Ovary (tissue), 7 donors: ENCODE measurements at regions not wholly inside any gene's neighbourhood (a gene's known extent, or its start where the extent isn't known, plus 50 kb on each side); places are given as distances from the start of the nearest gene placed in this dataset.
"Not testable (repeated sequence)": the region's sequence is repeated elsewhere in the genome, so short reads cannot be mapped to it uniquely, and the experiment has no call there.

Experiments used
- DNase-seq, 5 donors: peaks; one replicate each; pipeline ENCODE4 v3.0.0-alpha.2; 2019 to 2020
- H3K27ac ChIP-seq, 2 donors: fragments of 200-600 bp; one replicate each; pipeline versions ENCODE4 v1.5.1 to v1.8.0; 2019 to 2022
- H3K27me3 ChIP-seq: fragments of 200-600 bp; one replicate; pipeline ENCODE4 v1.8.0; 2022
- H3K36me3 ChIP-seq: fragments of 200-600 bp; sonication (generic); one replicate; pipeline ENCODE4 v1.5.1; 2019
- H3K4me1 ChIP-seq: one replicate; pipeline ENCODE4 v1.8.1; 2013; ENCODE audit warnings: mild to moderate bottlenecking, moderate library complexity; ENCODE audit not compliant: insufficient read depth
- H3K4me3 ChIP-seq: fragments of 200-600 bp; sonication (generic); one replicate; pipeline ENCODE4 v1.5.1; 2017
- H3K9me3 ChIP-seq, 2 donors: fragments of 200-600 bp in 1 of 2; sonication (generic) in 1 of 2; one replicate each; pipeline versions ENCODE4 v1.5.1 to v1.8.1; 2013 to 2019; ENCODE audit warnings: mild to moderate bottlenecking in 1 of 2, moderate library complexity in 1 of 2
- EP300 ChIP-seq: sonication (generic); formaldehyde crosslinking; IDR thresholded peaks from one replicate; pipeline ENCODE4 v1.6.1; 2017; ENCODE audit warnings: antibody characterized with exemption
- POLR2A ChIP-seq: fragments of 450-650 bp; IDR thresholded peaks from one replicate; pipeline ENCODE4 v1.6.1; 2017; ENCODE audit warnings: antibody characterized with exemption, mild to moderate bottlenecking, moderate library complexity
- whole genome bisulfite sequencing, 3 donors: extraction: QIAGEN DNeasy Blood & Tissue Kit in 1 of 3; methylation state at CpG; one replicate each; pipeline versions ENCODE4 v1.1.5 to v1.1.7; 2013 to 2017; 5-methylcytosine and 5-hydroxymethylcytosine counted together
- intact Hi-C, 4 donors: fragments of 100-400 bp; cut with DNase I; formaldehyde crosslinking; loops; one replicate each; pipeline versions ENCODE4 v1.11.0 to v1.15.1; 2022 to 2023
- TF ChIP-seq, protein P1 (sequence below), 3 donors: fragments of 450-650 bp in 2 of 3; fragments of 200-600 bp in 1 of 3; IDR thresholded peaks; one replicate each; pipeline versions ENCODE4 v1.5.1 to v1.8.0; 2016 to 2022; ENCODE audit warnings: antibody characterized with exemption in 3 of 3, mild to moderate bottlenecking in 1 of 3
- donor health status: DM: no; HTN: no; CAD: no; lungs with moderate emphysema.
- donor health status: DM: no; HTN: no; CAD: no.
- donor health status: Bipolar disorder and iron deficiency.
- donor health status: DM: no; HTN: no; CAD: no.
- donor health status: DM: yes; HTN: yes; CAD: no.

DNA sequence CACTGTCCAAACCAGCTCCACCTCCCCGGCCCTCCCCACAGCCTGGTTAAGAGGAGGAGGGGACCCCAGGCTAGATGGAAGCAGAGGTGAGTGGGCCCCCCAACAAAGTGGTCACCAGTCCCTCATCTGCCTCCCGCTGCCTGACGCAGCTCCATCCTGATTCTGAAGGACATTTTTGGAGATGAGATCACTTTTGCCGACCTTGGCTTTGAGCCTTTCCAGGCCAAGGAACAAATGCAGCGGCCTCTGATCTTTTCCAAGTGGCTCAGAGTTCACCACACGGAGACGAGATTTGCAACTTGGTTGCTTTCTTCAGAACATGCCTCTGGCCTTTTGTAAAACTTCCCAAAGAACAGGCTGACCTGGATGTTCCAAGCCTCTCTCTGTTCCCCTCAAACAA lies 223.1 kb downstream of the NPHP4 start:
- Histone ChIP-seq H3K4me3 (no peak overlapping the region), H3K4me1 (peaks cover 24% of the 10 kb centered on the region), H3K9me3 (no peaks in the 10 kb centered on the region), H3K36me3 (no peaks in the 10 kb centered on the region), H3K27ac (peak overlapping the region in 1 of 2 donors; percentile 36), H3K27me3 (no peaks in the 10 kb centered on the region)
- DNase-seq = peak; percentile 41 to 77 (median 56)
- 7 to 15% (median 13%) methylated on average over 7 of the region's 7 CpGs for WGBS, 3 donors
- TF ChIP-seq, protein P1, sequence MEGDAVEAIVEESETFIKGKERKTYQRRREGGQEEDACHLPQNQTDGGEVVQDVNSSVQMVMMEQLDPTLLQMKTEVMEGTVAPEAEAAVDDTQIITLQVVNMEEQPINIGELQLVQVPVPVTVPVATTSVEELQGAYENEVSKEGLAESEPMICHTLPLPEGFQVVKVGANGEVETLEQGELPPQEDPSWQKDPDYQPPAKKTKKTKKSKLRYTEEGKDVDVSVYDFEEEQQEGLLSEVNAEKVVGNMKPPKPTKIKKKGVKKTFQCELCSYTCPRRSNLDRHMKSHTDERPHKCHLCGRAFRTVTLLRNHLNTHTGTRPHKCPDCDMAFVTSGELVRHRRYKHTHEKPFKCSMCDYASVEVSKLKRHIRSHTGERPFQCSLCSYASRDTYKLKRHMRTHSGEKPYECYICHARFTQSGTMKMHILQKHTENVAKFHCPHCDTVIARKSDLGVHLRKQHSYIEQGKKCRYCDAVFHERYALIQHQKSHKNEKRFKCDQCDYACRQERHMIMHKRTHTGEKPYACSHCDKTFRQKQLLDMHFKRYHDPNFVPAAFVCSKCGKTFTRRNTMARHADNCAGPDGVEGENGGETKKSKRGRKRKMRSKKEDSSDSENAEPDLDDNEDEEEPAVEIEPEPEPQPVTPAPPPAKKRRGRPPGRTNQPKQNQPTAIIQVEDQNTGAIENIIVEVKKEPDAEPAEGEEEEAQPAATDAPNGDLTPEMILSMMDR (IDR thresholded peaks at IDR 0.05) = no peak
- no peak for TF ChIP-seq EP300
- no peak for TF ChIP-seq POLR2A
- intact Hi-C loops = no loop called here

DNA sequence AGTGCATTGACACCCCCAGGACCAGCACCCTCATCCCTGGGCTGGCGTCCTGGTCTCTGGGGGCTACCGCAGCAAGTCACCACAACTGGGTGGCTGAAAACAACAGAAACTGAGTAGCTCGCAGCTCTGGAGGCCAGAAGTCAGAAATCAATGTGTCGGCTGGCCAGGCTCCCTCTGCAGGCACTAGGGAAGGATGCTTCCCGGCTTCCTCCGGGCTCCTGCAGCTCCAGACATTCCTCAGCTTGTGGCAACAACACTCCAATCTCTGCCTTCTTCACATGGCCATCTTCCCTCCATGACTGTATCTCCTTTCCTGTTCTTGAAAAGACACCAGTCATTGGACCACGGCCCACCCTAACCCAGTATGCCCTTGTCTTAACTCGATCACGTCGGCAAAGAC lies 224.2 kb downstream of the NPHP4 start:
- Histone ChIP-seq H3K4me3 (no peak overlapping the region), H3K36me3 (no peaks in the 10 kb centered on the region), H3K27me3 (no peaks in the 10 kb centered on the region), H3K9me3 (no peaks in the 10 kb centered on the region), H3K27ac (no peak overlapping the region), H3K4me1 (peaks cover 24% of the 10 kb centered on the region)
- intact Hi-C loops = no loop called here
- DNase-seq = peak in 1 of 5 donors; percentile 50
- 70 to 74% (median 71%) methylated on average over 10 of the region's 10 CpGs for WGBS, 3 donors
- TF ChIP-seq, protein P1 (IDR thresholded peaks at IDR 0.05) = no peak
- TF ChIP-seq EP300 = no peak
- TF ChIP-seq POLR2A = no peak

DNA sequence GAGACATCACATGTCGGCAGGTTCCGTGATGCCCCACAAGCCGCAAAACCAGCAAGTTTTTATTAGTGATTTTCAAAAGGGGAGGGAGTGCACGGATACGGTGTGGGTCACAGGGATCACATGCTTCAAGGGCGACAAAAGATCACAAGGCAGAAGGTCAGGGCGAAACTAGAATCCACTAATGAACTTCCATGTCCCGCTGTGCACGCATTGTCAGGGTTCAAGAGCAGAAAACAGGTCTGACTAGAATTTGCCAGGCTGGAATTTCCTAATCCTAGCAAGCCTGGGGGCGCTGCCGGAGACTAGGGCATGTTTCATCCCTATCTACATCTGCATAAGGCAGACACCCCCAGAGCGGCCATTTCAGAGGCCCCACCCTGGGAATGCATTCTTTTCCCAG lies 225.2 kb downstream of the NPHP4 start:
- DNase-seq, H3K36me3 ChIP-seq, H3K27me3 ChIP-seq, H3K9me3 ChIP-seq, H3K27ac ChIP-seq, H3K4me3 ChIP-seq, intact Hi-C loops: not testable (repeated sequence)
- 76 to 84% (median 80%) methylated on average over 12 of the region's 12 CpGs for WGBS, 3 donors
- H3K4me1 ChIP-seq = peaks cover 24% of the 10 kb centered on the region

DNA sequence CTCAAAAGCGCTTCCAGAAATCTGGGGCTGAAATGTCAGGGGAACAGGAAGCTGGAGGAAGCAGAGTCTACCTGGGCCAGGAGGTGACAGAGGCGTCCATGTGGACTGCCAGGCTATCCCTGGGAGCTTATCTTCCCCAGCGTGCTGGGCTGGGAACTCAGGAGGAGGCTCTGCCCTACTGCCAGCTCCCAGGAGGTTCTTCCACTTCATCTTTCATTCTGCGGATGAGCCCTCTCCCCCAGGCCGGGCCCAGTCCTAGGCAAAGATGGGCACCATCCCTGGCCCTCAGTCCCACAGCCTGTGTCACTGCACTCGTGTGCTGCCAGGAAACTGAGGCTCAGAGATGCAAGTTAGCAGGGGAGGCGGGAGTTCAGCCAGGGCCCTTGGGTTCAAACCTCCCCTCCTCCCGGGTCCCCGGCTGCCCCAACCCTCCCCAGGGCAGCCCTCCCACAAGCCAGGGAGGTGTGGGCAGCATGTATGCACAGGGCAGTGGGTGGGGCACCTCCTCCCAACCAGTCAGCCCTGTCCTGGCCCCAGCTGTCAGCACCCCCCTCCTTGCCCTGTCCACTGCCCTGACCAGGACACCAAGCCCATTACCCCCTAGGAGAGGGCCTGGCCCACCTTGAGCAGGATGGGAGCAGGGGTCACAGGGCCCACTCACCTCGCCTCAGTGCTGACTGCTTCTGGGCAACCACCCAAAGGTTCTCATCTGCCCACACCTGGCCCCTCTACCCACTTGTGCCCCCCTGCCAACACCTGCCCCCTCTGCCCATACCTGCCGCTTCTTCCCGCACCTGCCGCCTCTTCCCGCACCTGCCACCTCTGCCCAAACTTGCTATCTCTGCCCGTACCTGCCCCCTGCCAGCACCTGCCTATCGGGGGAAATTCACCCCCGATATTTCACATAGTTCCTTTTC lies 226.0 kb downstream of the NPHP4 start:
- no peaks in the 10 kb centered on the region for H3K9me3 ChIP-seq
- TF ChIP-seq POLR2A = no peak
- TF ChIP-seq, protein P1 (IDR thresholded peaks at IDR 0.05) = no peak
- no peak for TF ChIP-seq EP300
- no peak for DNase-seq
- intact Hi-C loops = no loop called here
- peaks cover 19% of the 10 kb centered on the region for H3K4me1 ChIP-seq
- H3K27me3 ChIP-seq = no peaks in the 10 kb centered on the region
- no peaks in the 10 kb centered on the region for H3K36me3 ChIP-seq
- 69 to 80% (median 76%) methylated on average over 17 of the region's 17 CpGs for WGBS, 3 donors
- H3K4me3 ChIP-seq = no peak overlapping the region
- H3K27ac ChIP-seq = no peak overlapping the region

DNA sequence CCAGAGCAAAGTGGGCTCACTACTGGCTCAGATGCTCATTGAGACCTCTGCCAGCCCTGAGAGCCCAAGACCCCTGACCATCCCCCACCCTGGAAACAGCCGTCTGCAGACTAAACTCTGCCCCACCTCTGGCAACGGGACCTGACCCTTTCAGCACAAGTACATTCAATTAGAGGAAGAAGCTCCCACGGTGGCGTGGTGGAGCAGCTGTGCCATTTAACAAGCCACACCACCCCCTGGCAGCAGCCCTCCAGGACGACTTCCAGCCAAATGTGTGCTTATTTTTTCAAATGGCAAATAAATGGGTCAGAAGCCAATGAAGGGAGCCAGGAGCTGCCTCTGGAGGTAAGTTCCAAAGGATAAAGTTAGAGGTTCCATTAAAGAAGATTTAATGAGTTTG lies 226.7 kb downstream of the NPHP4 start:
- Histone ChIP-seq H3K4me1 (peaks cover 13% of the 10 kb centered on the region), H3K27ac (no peak overlapping the region), H3K4me3 (no peak overlapping the region), H3K27me3 (no peaks in the 10 kb centered on the region), H3K36me3 (no peaks in the 10 kb centered on the region), H3K9me3 (no peaks in the 10 kb centered on the region)
- intact Hi-C loops = no loop called here
- TF ChIP-seq POLR2A (no peak), EP300 (no peak)
- DNase-seq = no peak
- 5 to 21% (median 15%) methylated on average over 5 of the region's 5 CpGs for whole genome bisulfite sequencing, 3 donors
